GM23338 (cell line): ENCODE measurements at regions not wholly inside any gene's neighbourhood (a gene's known extent, or its start where the extent isn't known, plus 50 kb on each side); places are given as distances from the start of the nearest gene placed in this dataset.
"Not testable (repeated sequence)": the region's sequence is repeated elsewhere in the genome, so short reads cannot be mapped to it uniquely, and the experiment has no call there.

Experiments
- ATAC-seq: fragments of 200-7000 bp; cut with Tn5 transposase; 3 replicates; pipeline ENCODE4 v1.9.1; 2020
- DNase-seq: peaks from one replicate; pipeline ENCODE4 v3.0.0-alpha.2; 2015; ENCODE audit warnings: low spot score
- H2AFZ ChIP-seq: fragments of 200-600 bp; sonication (generic); 2 replicates; pipeline ENCODE4 v1.8.0; 2016; ENCODE audit warnings: antibody characterized with exemption, mild to moderate bottlenecking, moderate library complexity
- H3F3A ChIP-seq: fragments of 200-600 bp; sonication (generic); replicated peaks from 2 replicates; pipeline ENCODE4 v1.8.0; 2017; ENCODE audit warnings: antibody characterized with exemption, mixed run types, low read depth
- H3K27ac ChIP-seq: fragments of 200-600 bp; sonication (generic); 2 replicates; pipeline ENCODE4 v1.6.1; 2016; ENCODE audit warnings: low read depth
- H3K27me3 ChIP-seq: fragments of 200-600 bp; sonication (generic); 2 replicates; pipeline ENCODE4 v1.8.0; 2016; ENCODE audit warnings: mild to moderate bottlenecking, mixed run types, moderate library complexity; ENCODE audit not compliant: insufficient read depth
- H3K36me3 ChIP-seq: fragments of 200-600 bp; sonication (generic); 2 replicates; pipeline ENCODE4 v1.8.0; 2016; ENCODE audit warnings: mild to moderate bottlenecking; ENCODE audit not compliant: insufficient read depth
- H3K4me1 ChIP-seq: fragments of 200-600 bp; sonication (generic); 2 replicates; pipeline ENCODE4 v1.8.0; 2016; ENCODE audit warnings: mild to moderate bottlenecking, moderate library complexity; ENCODE audit not compliant: insufficient read depth
- H3K4me2 ChIP-seq: fragments of 200-600 bp; sonication (generic); 2 replicates; pipeline ENCODE4 v1.7.1; 2017; ENCODE audit warnings: mixed run types
- H3K4me3 ChIP-seq: fragments of 200-600 bp; sonication (generic); 2 replicates; pipeline ENCODE4 v1.6.1; 2016; ENCODE audit warnings: mixed run types
- H3K79me2 ChIP-seq: fragments of 200-600 bp; sonication (generic); replicated peaks from 2 replicates; pipeline ENCODE4 v1.8.0; 2017; ENCODE audit warnings: mild to moderate bottlenecking; ENCODE audit not compliant: insufficient read depth
- H3K9me2 ChIP-seq: fragments of 200-600 bp; sonication (generic); 2 replicates; pipeline ENCODE4 v1.8.0; 2017; ENCODE audit not compliant: insufficient read depth
- H4K20me1 ChIP-seq: fragments of 200-600 bp; sonication (generic); replicated peaks from 2 replicates; pipeline ENCODE4 v1.8.0; 2017; ENCODE audit warnings: mild to moderate bottlenecking; ENCODE audit not compliant: insufficient read depth
- H3K27ac Mint-ChIP-seq: 2 replicates; pipeline ENCODE4 v1.8.0; 2020; ENCODE audit warnings: inconsistent platforms, mild to moderate bottlenecking, moderate library complexity, mixed read lengths
- H3K27me3 Mint-ChIP-seq: 3 replicates; pipeline ENCODE4 v1.8.0; 2022; ENCODE audit warnings: low read depth, mild to moderate bottlenecking, moderate library complexity, mixed read lengths, inconsistent platforms; ENCODE audit not compliant: insufficient read depth, poor library complexity
- H3K36me3 Mint-ChIP-seq: 3 replicates; pipeline ENCODE4 v1.8.0; 2021; ENCODE audit warnings: low read depth, mild to moderate bottlenecking, inconsistent platforms, moderate library complexity, mixed read lengths
- H3K4me1 Mint-ChIP-seq: 3 replicates; pipeline ENCODE4 v1.8.0; 2020; ENCODE audit warnings: mild to moderate bottlenecking, inconsistent platforms, mixed read lengths
- H3K4me3 Mint-ChIP-seq: 3 replicates; pipeline ENCODE4 v1.8.0; 2021; ENCODE audit warnings: moderate library complexity, mild to moderate bottlenecking, inconsistent platforms, mixed read lengths
- H3K9me3 Mint-ChIP-seq: 3 replicates; pipeline ENCODE4 v1.8.0; 2020; ENCODE audit warnings: moderate library complexity, mild to moderate bottlenecking, inconsistent platforms, mixed read lengths
- CREB1 ChIP-seq: fragments of 250-450 bp; sonication (Bioruptor Pico); IDR thresholded peaks from 2 replicates; pipeline ENCODE4 v1.5.0; 2020; ENCODE audit warnings: low read depth, mild to moderate bottlenecking, moderate library complexity
- EZH2 ChIP-seq: fragments of 200-600 bp; sonication (generic); IDR thresholded peaks from one replicate; pipeline ENCODE4 v1.8.0; 2017; ENCODE audit warnings: antibody characterized with exemption, mild to moderate bottlenecking, low read depth; ENCODE audit not compliant: unreplicated experiment
- JUNB ChIP-seq: IDR thresholded peaks from one replicate; pipeline ENCODE4 v1.6.1; 2016; ENCODE audit warnings: antibody characterized with exemption; ENCODE audit not compliant: unreplicated experiment
- NANOG ChIP-seq: IDR thresholded peaks from 2 replicates; pipeline ENCODE4 v1.6.1; 2016; ENCODE audit warnings: antibody characterized with exemption, borderline replicate concordance
- POLR2AphosphoS5 ChIP-seq: IDR thresholded peaks from 2 replicates; pipeline ENCODE4 v1.6.1; 2016; ENCODE audit warnings: antibody characterized with exemption, low read depth
- STAT1 ChIP-seq: IDR thresholded peaks from one replicate; pipeline ENCODE4 v1.6.1; 2016; ENCODE audit warnings: antibody characterized with exemption; ENCODE audit not compliant: unreplicated experiment
- ZNF114 ChIP-seq: fragments of 250-450 bp; sonication (Bioruptor Pico); IDR thresholded peaks from 2 replicates; pipeline ENCODE4 v1.5.0; 2020; ENCODE audit warnings: mild to moderate bottlenecking, moderate library complexity
- ZNF331 ChIP-seq: fragments of 250-450 bp; sonication (Bioruptor Pico); IDR thresholded peaks from 2 replicates; pipeline ENCODE4 v1.5.0; 2020; ENCODE audit warnings: low read depth, mild to moderate bottlenecking, moderate library complexity
- TF ChIP-seq, protein P1 (sequence below), 2 experiments: fragments of 200-600 bp in 1 of 2; sonication (generic) in 1 of 2; conservative IDR thresholded peaks; 2 replicates each; pipeline versions ENCODE4 v1.5.1 to v1.6.1; 2016 to 2017; ENCODE audit warnings: antibody characterized with exemption in 2 of 2, low read depth in 2 of 2, mild to moderate bottlenecking in 2 of 2, moderate library complexity in 1 of 2
- TF ChIP-seq, protein P2 (sequence below): fragments of 250-450 bp; sonication (Bioruptor Pico); IDR thresholded peaks from 2 replicates; pipeline ENCODE4 v1.5.0; 2020; ENCODE audit warnings: mild to moderate bottlenecking, moderate library complexity
- TF ChIP-seq, protein P3 (sequence below): IDR thresholded peaks from 2 replicates; pipeline ENCODE4 v1.6.1; 2016; ENCODE audit warnings: antibody characterized with exemption

DNA sequence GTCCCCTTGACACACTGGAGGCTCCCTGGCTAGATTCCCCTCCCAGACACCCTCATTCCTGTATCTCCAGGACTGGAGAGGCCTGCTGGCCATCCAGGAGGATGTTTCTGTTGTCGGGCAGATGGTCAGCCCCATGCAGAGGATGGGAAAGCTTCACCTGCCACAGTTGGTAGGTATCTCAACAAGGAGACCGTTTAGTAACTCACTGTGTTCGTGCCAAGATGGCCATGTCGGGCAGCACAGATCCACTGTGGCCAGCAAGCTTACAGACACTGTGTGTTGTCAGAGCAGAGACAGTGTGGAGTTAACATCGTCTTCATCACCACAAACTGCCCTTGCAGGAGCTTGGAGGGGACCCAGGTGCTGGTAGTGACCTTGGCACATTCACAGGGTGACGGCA, 390.9 kb downstream of the SEC14L1 start:
- TF ChIP-seq, protein P1, sequence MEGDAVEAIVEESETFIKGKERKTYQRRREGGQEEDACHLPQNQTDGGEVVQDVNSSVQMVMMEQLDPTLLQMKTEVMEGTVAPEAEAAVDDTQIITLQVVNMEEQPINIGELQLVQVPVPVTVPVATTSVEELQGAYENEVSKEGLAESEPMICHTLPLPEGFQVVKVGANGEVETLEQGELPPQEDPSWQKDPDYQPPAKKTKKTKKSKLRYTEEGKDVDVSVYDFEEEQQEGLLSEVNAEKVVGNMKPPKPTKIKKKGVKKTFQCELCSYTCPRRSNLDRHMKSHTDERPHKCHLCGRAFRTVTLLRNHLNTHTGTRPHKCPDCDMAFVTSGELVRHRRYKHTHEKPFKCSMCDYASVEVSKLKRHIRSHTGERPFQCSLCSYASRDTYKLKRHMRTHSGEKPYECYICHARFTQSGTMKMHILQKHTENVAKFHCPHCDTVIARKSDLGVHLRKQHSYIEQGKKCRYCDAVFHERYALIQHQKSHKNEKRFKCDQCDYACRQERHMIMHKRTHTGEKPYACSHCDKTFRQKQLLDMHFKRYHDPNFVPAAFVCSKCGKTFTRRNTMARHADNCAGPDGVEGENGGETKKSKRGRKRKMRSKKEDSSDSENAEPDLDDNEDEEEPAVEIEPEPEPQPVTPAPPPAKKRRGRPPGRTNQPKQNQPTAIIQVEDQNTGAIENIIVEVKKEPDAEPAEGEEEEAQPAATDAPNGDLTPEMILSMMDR (conservative IDR thresholded peaks at IDR 0.05; ENCODE audit: low read depth in 2 of 2) = no peak
- TF ChIP-seq POLR2AphosphoS5 (no peak), ZNF114 (CRISPR knock-in tag) (no peak), NANOG (no peak), CREB1 (CRISPR knock-in tag) (no peak), STAT1 (no peak), JUNB (no peak), ZNF331 (no peak), EZH2 (no peak)
- TF ChIP-seq, protein P2, sequence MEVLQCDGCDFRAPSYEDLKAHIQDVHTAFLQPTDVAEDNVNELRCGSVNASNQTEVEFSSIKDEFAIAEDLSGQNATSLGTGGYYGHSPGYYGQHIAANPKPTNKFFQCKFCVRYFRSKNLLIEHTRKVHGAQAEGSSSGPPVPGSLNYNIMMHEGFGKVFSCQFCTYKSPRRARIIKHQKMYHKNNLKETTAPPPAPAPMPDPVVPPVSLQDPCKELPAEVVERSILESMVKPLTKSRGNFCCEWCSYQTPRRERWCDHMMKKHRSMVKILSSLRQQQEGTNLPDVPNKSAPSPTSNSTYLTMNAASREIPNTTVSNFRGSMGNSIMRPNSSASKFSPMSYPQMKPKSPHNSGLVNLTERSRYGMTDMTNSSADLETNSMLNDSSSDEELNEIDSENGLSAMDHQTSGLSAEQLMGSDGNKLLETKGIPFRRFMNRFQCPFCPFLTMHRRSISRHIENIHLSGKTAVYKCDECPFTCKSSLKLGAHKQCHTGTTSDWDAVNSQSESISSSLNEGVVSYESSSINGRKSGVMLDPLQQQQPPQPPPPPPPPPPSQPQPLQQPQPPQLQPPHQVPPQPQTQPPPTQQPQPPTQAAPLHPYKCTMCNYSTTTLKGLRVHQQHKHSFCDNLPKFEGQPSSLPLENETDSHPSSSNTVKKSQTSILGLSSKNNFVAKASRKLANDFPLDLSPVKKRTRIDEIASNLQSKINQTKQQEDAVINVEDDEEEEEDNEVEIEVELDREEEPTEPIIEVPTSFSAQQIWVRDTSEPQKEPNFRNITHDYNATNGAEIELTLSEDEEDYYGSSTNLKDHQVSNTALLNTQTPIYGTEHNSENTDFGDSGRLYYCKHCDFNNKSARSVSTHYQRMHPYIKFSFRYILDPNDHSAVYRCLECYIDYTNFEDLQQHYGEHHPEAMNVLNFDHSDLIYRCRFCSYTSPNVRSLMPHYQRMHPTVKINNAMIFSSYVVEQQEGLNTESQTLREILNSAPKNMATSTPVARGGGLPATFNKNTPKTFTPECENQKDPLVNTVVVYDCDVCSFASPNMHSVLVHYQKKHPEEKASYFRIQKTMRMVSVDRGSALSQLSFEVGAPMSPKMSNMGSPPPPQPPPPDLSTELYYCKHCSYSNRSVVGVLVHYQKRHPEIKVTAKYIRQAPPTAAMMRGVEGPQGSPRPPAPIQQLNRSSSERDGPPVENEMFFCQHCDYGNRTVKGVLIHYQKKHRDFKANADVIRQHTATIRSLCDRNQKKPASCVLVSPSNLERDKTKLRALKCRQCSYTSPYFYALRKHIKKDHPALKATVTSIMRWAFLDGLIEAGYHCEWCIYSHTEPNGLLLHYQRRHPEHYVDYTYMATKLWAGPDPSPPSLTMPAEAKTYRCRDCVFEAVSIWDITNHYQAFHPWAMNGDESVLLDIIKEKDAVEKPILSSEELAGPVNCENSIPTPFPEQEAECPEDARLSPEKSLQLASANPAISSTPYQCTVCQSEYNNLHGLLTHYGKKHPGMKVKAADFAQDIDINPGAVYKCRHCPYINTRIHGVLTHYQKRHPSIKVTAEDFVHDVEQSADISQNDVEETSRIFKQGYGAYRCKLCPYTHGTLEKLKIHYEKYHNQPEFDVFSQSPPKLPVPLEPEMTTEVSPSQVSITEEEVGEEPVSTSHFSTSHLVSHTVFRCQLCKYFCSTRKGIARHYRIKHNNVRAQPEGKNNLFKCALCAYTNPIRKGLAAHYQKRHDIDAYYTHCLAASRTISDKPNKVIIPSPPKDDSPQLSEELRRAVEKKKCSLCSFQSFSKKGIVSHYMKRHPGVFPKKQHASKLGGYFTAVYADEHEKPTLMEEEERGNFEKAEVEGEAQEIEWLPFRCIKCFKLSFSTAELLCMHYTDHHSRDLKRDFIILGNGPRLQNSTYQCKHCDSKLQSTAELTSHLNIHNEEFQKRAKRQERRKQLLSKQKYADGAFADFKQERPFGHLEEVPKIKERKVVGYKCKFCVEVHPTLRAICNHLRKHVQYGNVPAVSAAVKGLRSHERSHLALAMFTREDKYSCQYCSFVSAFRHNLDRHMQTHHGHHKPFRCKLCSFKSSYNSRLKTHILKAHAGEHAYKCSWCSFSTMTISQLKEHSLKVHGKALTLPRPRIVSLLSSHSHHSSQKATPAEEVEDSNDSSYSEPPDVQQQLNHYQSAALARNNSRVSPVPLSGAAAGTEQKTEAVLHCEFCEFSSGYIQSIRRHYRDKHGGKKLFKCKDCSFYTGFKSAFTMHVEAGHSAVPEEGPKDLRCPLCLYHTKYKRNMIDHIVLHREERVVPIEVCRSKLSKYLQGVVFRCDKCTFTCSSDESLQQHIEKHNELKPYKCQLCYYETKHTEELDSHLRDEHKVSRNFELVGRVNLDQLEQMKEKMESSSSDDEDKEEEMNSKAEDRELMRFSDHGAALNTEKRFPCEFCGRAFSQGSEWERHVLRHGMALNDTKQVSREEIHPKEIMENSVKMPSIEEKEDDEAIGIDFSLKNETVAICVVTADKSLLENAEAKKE (CRISPR knock-in tag) = no peak
- TF ChIP-seq, protein P3, sequence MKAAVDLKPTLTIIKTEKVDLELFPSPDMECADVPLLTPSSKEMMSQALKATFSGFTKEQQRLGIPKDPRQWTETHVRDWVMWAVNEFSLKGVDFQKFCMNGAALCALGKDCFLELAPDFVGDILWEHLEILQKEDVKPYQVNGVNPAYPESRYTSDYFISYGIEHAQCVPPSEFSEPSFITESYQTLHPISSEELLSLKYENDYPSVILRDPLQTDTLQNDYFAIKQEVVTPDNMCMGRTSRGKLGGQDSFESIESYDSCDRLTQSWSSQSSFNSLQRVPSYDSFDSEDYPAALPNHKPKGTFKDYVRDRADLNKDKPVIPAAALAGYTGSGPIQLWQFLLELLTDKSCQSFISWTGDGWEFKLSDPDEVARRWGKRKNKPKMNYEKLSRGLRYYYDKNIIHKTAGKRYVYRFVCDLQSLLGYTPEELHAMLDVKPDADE = no peak
- H3K4me1 Mint-ChIP-seq = peaks cover 3% of the 10 kb centered on the region; the same call in 1 of the 3 replicates
- H3K27me3 Mint-ChIP-seq = peaks cover 30% of the 10 kb centered on the region
- Histone ChIP-seq H3K4me3 (no peak overlapping the region), H3K9me2 (no peaks in the 10 kb centered on the region), H4K20me1 (no peaks in the 10 kb centered on the region), H3F3A (no peaks in the 10 kb centered on the region), H3K4me2 (no peak overlapping the region), H3K27ac (no peak overlapping the region), H3K27me3 (peaks cover 28% of the 10 kb centered on the region), H3K36me3 (no peaks in the 10 kb centered on the region), H3K79me2 (no peaks in the 10 kb centered on the region), H3K4me1 (peaks cover 4% of the 10 kb centered on the region; the same call in 1 of the 2 replicates), H2AFZ (no peak overlapping the region)
- DNase-seq = no peak
- no peak overlapping the region for H3K27ac Mint-ChIP-seq
- peaks cover 20% of the 10 kb centered on the region for H3K36me3 Mint-ChIP-seq
- no peak for ATAC-seq
- H3K4me3 Mint-ChIP-seq = no peak overlapping the region
- H3K9me3 Mint-ChIP-seq = peaks cover 26% of the 10 kb centered on the region

DNA sequence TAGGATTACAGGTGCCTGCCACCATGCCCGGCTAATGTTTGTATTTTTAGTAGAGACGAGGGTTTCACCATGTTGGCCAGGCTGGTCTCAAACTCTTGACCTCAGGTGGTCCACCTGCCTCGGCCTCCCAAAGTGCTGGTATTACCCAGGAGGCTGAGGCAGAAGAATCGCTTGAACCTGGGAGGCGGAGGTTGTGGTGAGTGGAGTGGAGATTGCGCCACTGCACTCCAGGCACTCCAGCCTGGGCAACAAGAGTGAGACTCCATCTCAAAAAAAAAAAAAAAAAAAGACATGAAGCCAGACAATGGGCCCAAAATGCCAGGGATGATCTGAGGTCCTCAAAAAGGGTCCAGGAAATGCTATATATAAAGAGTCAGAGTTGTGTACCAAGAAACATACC, 392.9 kb downstream of the SEC14L1 start:
- not testable (repeated sequence) for H3K4me3 ChIP-seq, H3K9me2 ChIP-seq, H3K4me3 Mint-ChIP-seq, H3K36me3 Mint-ChIP-seq, H3K27ac Mint-ChIP-seq, H3K4me2 ChIP-seq, H3K4me1 ChIP-seq, H2AFZ ChIP-seq, H3K4me1 Mint-ChIP-seq, H3K79me2 ChIP-seq, H3F3A ChIP-seq, H3K27ac ChIP-seq, ATAC-seq, H4K20me1 ChIP-seq, DNase-seq, H3K36me3 ChIP-seq
- peaks cover 16% of the 10 kb centered on the region for H3K27me3 Mint-ChIP-seq
- peaks cover 12% of the 10 kb centered on the region; the same call in 1 of the 2 replicates for H3K27me3 ChIP-seq
- H3K9me3 Mint-ChIP-seq = peaks cover 13% of the 10 kb centered on the region
